RWPE2 (cell line): ENCODE measurements at regions not wholly inside any gene's neighbourhood (a gene's known extent, or its start where the extent isn't known, plus 50 kb on each side); places are given as distances from the start of the nearest gene placed in this dataset.
A peak's percentile ranks its signal among the peaks of the same experiment; 100 is the strongest.

ENCODE experiments used
- ATAC-seq: fragments of 200-7000 bp; cut with Tn5 transposase; 3 replicates; pipeline ENCODE4 v1.9.1; 2021; ENCODE audit warnings: low read depth
- DNase-seq: peaks from one replicate; pipeline ENCODE4 v3.0.0-alpha.2; 2020; ENCODE audit warnings: low spot score
- H3K27ac ChIP-seq: fragments of 450-650 bp; 2 replicates; pipeline ENCODE4 v1.5.1; 2017; ENCODE audit warnings: mild to moderate bottlenecking; ENCODE audit not compliant: poor library complexity, severe bottlenecking
- H3K27me3 ChIP-seq: fragments of 250-450 bp; sonication (Bioruptor Pico); 2 replicates; pipeline ENCODE4 v1.5.1; 2021; ENCODE audit warnings: mild to moderate bottlenecking, moderate library complexity; ENCODE audit not compliant: insufficient read depth, poor library complexity, severe bottlenecking
- H3K36me3 ChIP-seq: fragments of 250-450 bp; sonication (Bioruptor Pico); 2 replicates; pipeline ENCODE4 v1.5.1; 2020; ENCODE audit warnings: low read depth, mild to moderate bottlenecking, moderate library complexity
- H3K4me1 ChIP-seq: fragments of 250-450 bp; sonication (Bioruptor Pico); 2 replicates; pipeline ENCODE4 v1.5.1; 2021; ENCODE audit warnings: mild to moderate bottlenecking, moderate library complexity; ENCODE audit not compliant: insufficient read depth, poor library complexity, severe bottlenecking
- H3K4me3 ChIP-seq: fragments of 250-450 bp; sonication (Bioruptor Pico); 2 replicates; pipeline ENCODE4 v1.5.1; 2021; ENCODE audit warnings: mild to moderate bottlenecking, moderate library complexity; ENCODE audit not compliant: severe bottlenecking
- H3K9me3 ChIP-seq: fragments of 250-450 bp; sonication (Bioruptor Pico); 2 replicates; pipeline ENCODE4 v1.5.1; 2021; ENCODE audit warnings: mild to moderate bottlenecking, moderate library complexity; ENCODE audit not compliant: severe bottlenecking
- TF ChIP-seq, protein P1 (sequence below): fragments of 450-650 bp; IDR thresholded peaks from one replicate; pipeline ENCODE4 v1.5.1; 2017; ENCODE audit warnings: mild to moderate bottlenecking, moderate library complexity; ENCODE audit not compliant: poor library complexity, severe bottlenecking

DNA sequence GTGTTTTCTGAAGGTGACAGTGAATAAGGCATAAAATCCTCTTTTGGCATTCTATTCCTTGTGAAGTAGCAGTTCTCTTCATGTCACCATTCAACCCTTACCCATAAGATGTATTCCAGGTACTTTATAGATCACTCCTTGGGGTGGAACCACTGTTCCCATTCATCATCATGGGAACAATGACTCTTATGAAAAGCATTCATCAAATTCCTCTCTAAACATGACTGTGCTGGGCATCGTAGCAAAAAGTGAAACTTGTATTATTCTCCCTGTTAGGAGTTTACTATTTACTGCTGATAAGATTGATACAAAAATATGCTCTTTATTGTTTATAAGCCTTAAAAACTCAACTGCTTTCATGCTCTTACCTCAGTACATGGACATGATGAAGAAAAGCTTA is 793.4 kb downstream of the LIG4 start:
- ATAC-seq (peak; percentile 35; the same call in 1 of the 3 replicates), DNase-seq (no peak)
- Histone ChIP-seq H3K27me3 (no peaks in the 10 kb centered on the region), H3K9me3 (no peaks in the 10 kb centered on the region), H3K36me3 (no peaks in the 10 kb centered on the region), H3K4me3 (no peak overlapping the region), H3K4me1 (no peaks in the 10 kb centered on the region), H3K27ac (no peak overlapping the region)
- TF ChIP-seq, protein P1, sequence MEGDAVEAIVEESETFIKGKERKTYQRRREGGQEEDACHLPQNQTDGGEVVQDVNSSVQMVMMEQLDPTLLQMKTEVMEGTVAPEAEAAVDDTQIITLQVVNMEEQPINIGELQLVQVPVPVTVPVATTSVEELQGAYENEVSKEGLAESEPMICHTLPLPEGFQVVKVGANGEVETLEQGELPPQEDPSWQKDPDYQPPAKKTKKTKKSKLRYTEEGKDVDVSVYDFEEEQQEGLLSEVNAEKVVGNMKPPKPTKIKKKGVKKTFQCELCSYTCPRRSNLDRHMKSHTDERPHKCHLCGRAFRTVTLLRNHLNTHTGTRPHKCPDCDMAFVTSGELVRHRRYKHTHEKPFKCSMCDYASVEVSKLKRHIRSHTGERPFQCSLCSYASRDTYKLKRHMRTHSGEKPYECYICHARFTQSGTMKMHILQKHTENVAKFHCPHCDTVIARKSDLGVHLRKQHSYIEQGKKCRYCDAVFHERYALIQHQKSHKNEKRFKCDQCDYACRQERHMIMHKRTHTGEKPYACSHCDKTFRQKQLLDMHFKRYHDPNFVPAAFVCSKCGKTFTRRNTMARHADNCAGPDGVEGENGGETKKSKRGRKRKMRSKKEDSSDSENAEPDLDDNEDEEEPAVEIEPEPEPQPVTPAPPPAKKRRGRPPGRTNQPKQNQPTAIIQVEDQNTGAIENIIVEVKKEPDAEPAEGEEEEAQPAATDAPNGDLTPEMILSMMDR: no peak

DNA sequence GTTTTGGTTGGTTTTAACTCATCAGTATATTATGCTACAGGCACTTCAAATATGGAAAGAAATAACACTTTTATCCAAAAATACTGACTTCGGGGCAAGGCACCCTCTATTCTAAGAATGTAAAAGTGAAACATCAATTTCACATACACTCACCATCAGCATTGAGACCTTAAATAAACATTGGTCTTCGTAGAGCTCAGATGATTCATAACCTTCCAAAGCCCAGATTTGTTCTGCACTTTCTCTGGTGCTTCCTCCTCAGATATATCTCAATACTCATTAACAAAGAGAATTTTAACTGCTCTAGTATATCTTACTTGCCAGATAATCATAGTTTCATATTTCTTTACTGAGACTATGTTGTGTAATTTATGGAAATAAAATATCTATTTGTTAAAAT is 794.3 kb downstream of the LIG4 start:
- DNase-seq (no peak), ATAC-seq (no peak)
- Histone ChIP-seq H3K4me1 (no peaks in the 10 kb centered on the region), H3K36me3 (no peaks in the 10 kb centered on the region), H3K9me3 (no peaks in the 10 kb centered on the region), H3K27me3 (no peaks in the 10 kb centered on the region), H3K4me3 (no peak overlapping the region), H3K27ac (no peak overlapping the region)
- TF ChIP-seq, protein P1: no peak

DNA sequence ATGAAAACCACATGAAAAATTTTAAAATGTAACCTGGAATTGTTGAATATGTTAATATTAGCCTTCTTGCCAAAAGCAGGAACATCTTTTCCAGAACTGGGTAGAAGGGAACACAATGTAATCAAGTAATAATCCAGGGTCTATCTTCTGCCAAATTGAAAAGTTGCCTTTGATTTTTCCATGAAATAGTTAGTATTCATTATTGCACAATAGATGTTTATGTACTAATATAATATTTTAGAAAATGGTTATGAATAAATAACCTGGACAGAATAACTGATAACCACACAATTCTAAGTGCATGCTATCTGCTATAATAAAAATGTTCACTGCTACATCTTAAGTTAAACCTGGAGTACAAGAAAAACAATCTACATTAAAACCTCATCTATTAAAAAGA is 802.3 kb downstream of the LIG4 start:
- H3K27ac ChIP-seq: no peak overlapping the region
- no peak overlapping the region for H3K4me3 ChIP-seq
- DNase-seq: no peak
- H3K4me1 ChIP-seq: no peaks in the 10 kb centered on the region
- ATAC-seq: no peak
- no peaks in the 10 kb centered on the region for H3K36me3 ChIP-seq
- TF ChIP-seq, protein P1: no peak
- H3K27me3 ChIP-seq: no peaks in the 10 kb centered on the region
- H3K9me3 ChIP-seq: no peaks in the 10 kb centered on the region

DNA sequence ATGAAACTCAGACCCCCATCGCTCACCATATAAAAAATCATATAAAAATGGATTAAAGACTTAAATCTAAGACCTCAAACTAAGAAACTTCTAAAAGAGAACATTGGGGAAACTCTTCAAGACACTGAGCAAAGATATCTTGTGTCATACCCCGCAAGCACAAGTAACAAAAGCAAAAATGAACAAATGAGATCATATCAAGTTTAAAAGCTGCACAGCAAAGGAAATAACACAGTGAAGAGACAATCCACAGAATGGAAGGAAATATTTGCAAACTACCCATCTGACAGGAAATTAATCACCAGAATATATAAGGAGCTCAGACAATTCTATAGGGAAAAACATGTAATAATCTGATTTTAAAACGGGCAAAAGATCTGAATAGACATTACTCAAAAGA is 808.3 kb downstream of the LIG4 start:
- no peak overlapping the region for H3K4me3 ChIP-seq
- H3K27me3 ChIP-seq: no peaks in the 10 kb centered on the region
- H3K36me3 ChIP-seq: no peaks in the 10 kb centered on the region
- DNase-seq (no peak), ATAC-seq (no peak)
- H3K9me3 ChIP-seq: no peaks in the 10 kb centered on the region
- TF ChIP-seq, protein P1: no peak
- no peak overlapping the region for H3K27ac ChIP-seq
- no peaks in the 10 kb centered on the region for H3K4me1 ChIP-seq

DNA sequence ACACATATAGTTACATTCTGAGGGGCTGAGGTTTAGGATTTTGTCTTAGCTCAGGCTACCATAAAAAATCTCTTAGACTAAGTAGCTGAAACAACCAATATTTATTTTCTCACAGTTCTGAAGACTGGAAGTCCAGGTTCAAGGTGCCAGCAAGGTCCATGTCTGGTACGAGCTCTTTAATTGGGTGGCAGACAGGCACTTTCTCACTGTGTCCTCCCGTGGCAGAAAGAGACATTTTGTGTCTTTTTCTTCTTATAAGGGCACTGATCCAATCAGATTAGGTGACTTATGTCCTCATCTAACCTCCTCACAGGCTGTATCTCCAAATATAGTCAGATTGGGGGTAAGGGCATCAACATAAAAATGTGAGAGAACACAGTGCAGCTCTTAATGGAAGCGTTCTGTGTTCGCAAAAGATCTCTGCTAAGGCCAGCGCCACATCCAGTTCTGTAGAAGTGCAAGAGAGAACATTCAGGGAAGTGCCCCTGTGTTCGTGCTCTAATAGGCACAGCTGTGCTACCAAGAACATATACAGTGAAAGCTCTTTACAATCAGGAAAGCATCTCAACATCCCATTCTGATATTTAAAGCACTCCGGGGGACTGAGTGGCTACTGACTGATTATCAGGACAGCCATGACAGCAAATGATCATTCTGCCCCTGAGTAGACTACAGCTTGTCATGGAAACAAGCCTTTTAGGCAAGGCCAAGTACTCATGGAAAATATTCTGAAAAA is 819.2 kb downstream of the LIG4 start:
- no peaks in the 10 kb centered on the region for H3K4me1 ChIP-seq
- no peaks in the 10 kb centered on the region for H3K9me3 ChIP-seq
- TF ChIP-seq, protein P1: no peak
- ATAC-seq (no peak), DNase-seq (no peak)
- no peak overlapping the region for H3K4me3 ChIP-seq
- no peaks in the 10 kb centered on the region for H3K27me3 ChIP-seq
- no peaks in the 10 kb centered on the region for H3K36me3 ChIP-seq
- H3K27ac ChIP-seq: no peak overlapping the region
